ENCODE measurements at regions not wholly inside any gene's neighbourhood (a gene's known extent, or its start where the extent isn't known, plus 50 kb on each side); places are given as distances from the start of the nearest gene placed in this dataset.

- Histone ChIP-seq H3K4me1 (ENCODE audit: insufficient read depth, low read length) (no peaks in the 10 kb centered on the region), H3K56ac (ENCODE audit: insufficient read length, low read depth, low read length) (no peak overlapping the region), H2AK5ac (ENCODE audit: insufficient read length, low read length) (no peak overlapping the region), H3K4ac (ENCODE audit: low read depth, low read length) (no peak overlapping the region), H4K91ac (ENCODE audit: insufficient read length, low read depth, low read length) (no peak overlapping the region), H3K18ac (ENCODE audit: insufficient read length, low read depth, low read length) (no peak overlapping the region), H3K4me2 (ENCODE audit: insufficient read depth, insufficient read length, low read length) (no peak overlapping the region), H2BK120ac (ENCODE audit: low read depth, low read length, poor library complexity, severe bottlenecking) (no peak overlapping the region), H2BK5ac (ENCODE audit: insufficient read length, low read length) (no peak overlapping the region), H2BK20ac (ENCODE audit: low read depth, low read length, poor library complexity, severe bottlenecking) (no peak overlapping the region), H4K20me1 (ENCODE audit: control insufficient read depth, insufficient read depth, insufficient read length) (no peaks in the 10 kb centered on the region), H3K23me2 (ENCODE audit: insufficient read length, low read depth, low read length, poor library complexity, severe bottlenecking) (no peaks in the 10 kb centered on the region), H3K79me1 (ENCODE audit: insufficient read depth, low read depth, low read length, poor library complexity, severe bottlenecking) (no peaks in the 10 kb centered on the region), H3K9me3 (ENCODE audit: control insufficient read depth, low read depth, low read length) (no peaks in the 10 kb centered on the region), H3K27ac (ENCODE audit: insufficient read length, low read depth, low read length) (no peak overlapping the region), H3K79me2 (ENCODE audit: insufficient read depth, low read length) (no peaks in the 10 kb centered on the region), H3K23ac (ENCODE audit: insufficient read length, low read depth, low read length) (no peak overlapping the region), H3K14ac (ENCODE audit: insufficient read depth, low read length) (no peak overlapping the region), H2AFZ (ENCODE audit: low read length) (no peak overlapping the region), H3K27me3 (ENCODE audit: insufficient read depth, low read length) (no peaks in the 10 kb centered on the region), H4K8ac (replicated peaks; ENCODE audit: insufficient read length, low read depth, low read length) (no peak overlapping the region), H2BK12ac (ENCODE audit: insufficient read length, low read depth, low read length) (no peak overlapping the region), H3K9ac (ENCODE audit: extremely low read depth, insufficient read length, low read length) (no peak overlapping the region), H3T11ph (ENCODE audit: low read length) (no peak overlapping the region), H4K5ac (ENCODE audit: insufficient read length, low read depth, low read length) (no peak overlapping the region), H2BK15ac (ENCODE audit: low read depth, low read length) (no peak overlapping the region)
- Mint-ChIP-seq H3K4me1 (peaks cover 0 to 4% of the 10 kb centered on the region in 2 experiments; a peak in 1 of 4 replicates), H3K4me3 (no peak overlapping the region), H3K9me3 (peaks cover 0 to 2% of the 10 kb centered on the region in 2 experiments; a peak in 1 of 5 replicates), H3K36me3 (ENCODE audit: insufficient read depth in 1 of 3, low read depth in 3 of 3) (peaks cover 0 to 1% (median 0%) of the 10 kb centered on the region in 3 experiments; a peak in 1 of 7 replicates), H3K27ac (no peak overlapping the region), H3K27me3 (ENCODE audit: low read depth) (no peaks in the 10 kb centered on the region)
- WGBS (ENCODE audit: extremely low coverage, insufficient read length, low lambda C conversion rate) = no CpG with 5 or more reads among the region's 1 CpG
- TF ChIP-seq CTCF (conservative IDR thresholded peaks at IDR 0.05) = no peak
- no peak for DNase-seq
These were observed 190.2 kb upstream of the PCSK5 start for GRCh38 chr9:75700252-75700640.

Data from H9 (cell line).